Mucosa of descending colon (tissue), 3 donors: ENCODE measurements at regions not wholly inside any gene's neighbourhood (a gene's known extent, or its start where the extent isn't known, plus 50 kb on each side); places are given as distances from the start of the nearest gene placed in this dataset.
"Not testable (repeated sequence)": the region's sequence is repeated elsewhere in the genome, so short reads cannot be mapped to it uniquely, and the experiment has no call there.

Source experiments
- ATAC-seq: fragments of 200-7000 bp; cut with Tn5 transposase; one replicate; pipeline ENCODE4 v1.9.1; 2020; ENCODE audit warnings: mild to moderate bottlenecking, moderate library complexity
- DNase-seq, 3 donors: peaks; one replicate each; pipeline ENCODE4 v3.0.0-alpha.2; 2020
- H3K36me3 ChIP-seq: fragments of 200-600 bp; one replicate; pipeline ENCODE4 v1.8.0; 2021; ENCODE audit warnings: low read depth, mild to moderate bottlenecking
- H3K4me1 ChIP-seq: fragments of 200-600 bp; one replicate; pipeline ENCODE4 v1.8.0; 2021; ENCODE audit warnings: low read depth, mild to moderate bottlenecking
- H3K4me3 ChIP-seq: fragments of 200-600 bp; one replicate; pipeline ENCODE4 v1.8.0; 2021; ENCODE audit warnings: mild to moderate bottlenecking
- H3K9me3 ChIP-seq: fragments of 200-600 bp; one replicate; pipeline ENCODE4 v1.8.0; 2021; ENCODE audit warnings: mild to moderate bottlenecking
- CTCF ChIP-seq: fragments of 200-600 bp; IDR thresholded peaks from one replicate; pipeline ENCODE4 v1.8.0; 2022; ENCODE audit warnings: antibody characterized with exemption, mild to moderate bottlenecking
- intact Hi-C, 2 donors: fragments of 100-400 bp; cut with DNase I in 1 of 2; cut with micrococcal nuclease in 1 of 2; formaldehyde crosslinking; loops; one replicate each; pipeline versions ENCODE4 v1.11.0 to v1.11.1; 2022; cut with DNase I, micrococcal nuclease
- donor health status: DM: no; HTN: no; CAD: no; lungs with moderate emphysema.
- donor health status: DM: no; HTN: no; CAD: no.
- donor health status: DM: no; HTN: yes; CAD: no.

- H3K4me3 ChIP-seq = no peak overlapping the region
Measured at GRCh38 chr4:177989503-177990201, 547.4 kb upstream of the AGA start.

GRCh38 chr4:178003098-178003657 lies 560.9 kb upstream of the AGA start:
- Histone ChIP-seq H3K4me1 (no peaks in the 10 kb centered on the region), H3K4me3 (no peak overlapping the region), H3K9me3 (no peaks in the 10 kb centered on the region), H3K36me3 (no peaks in the 10 kb centered on the region)
- no peak for ATAC-seq
- no peak for DNase-seq
- intact Hi-C loops = no loop called here
- no peak for TF ChIP-seq CTCF

More at GRCh38 chr4:177989503-177990201, 547.4 kb upstream of the AGA start:
- DNase-seq (no peak), ATAC-seq (no peak)
- TF ChIP-seq CTCF = no peak
- H3K4me1 ChIP-seq = no peaks in the 10 kb centered on the region
- no peaks in the 10 kb centered on the region for H3K9me3 ChIP-seq
- intact Hi-C loops = no loop called here
- H3K36me3 ChIP-seq = no peaks in the 10 kb centered on the region

DNA sequence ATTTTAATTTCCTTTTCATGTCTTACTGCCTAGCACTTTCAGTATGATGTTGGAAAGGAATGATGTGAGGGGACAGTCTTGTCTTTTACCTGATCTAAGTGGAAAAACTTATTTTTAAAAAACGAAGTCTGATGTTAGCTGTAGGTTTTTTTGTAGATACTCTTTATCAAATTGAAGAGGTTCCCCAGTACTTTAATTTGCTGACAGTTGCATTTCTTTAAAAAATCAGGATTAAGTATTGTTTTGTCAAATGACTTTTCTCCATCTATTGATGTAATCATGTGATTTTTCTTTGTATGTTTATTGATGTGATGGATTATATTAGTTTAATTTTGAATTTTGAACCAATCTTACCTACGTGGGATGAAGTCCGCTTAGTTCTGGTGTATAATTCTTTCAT lies 568.4 kb upstream of the AGA start:
- H3K9me3 ChIP-seq = no peaks in the 10 kb centered on the region
- no peaks in the 10 kb centered on the region for H3K4me1 ChIP-seq
- intact Hi-C loops = no loop called here
- no peak overlapping the region for H3K4me3 ChIP-seq
- no peak for DNase-seq
- H3K36me3 ChIP-seq = no peaks in the 10 kb centered on the region
- TF ChIP-seq CTCF = no peak
- no peak for ATAC-seq

GRCh38 chr4:178015046-178015445 lies 572.8 kb upstream of the AGA start:
- H3K9me3 ChIP-seq, intact Hi-C loops, H3K4me1 ChIP-seq, ATAC-seq, DNase-seq, H3K36me3 ChIP-seq, H3K4me3 ChIP-seq: not testable (repeated sequence)

DNA sequence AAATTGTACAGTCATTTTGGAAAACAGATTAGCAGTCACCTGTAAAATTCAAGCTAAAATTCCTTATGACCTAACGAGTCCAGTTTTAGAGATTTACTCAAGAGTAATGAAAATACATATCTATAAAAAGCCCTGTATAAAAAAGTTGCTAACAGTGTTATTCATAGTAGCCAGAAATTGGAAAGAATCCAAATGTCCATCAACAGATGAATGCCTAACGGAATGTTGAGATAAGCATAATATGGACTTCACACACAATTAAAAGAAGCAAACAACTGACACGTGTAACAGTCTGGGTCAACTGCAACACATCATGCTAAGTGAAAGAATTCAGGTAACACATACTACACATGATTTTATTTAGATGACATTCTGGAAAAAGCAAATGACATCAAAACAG lies 584.8 kb upstream of the AGA start:
- intact Hi-C loops = no loop called here
- Histone ChIP-seq H3K36me3 (no peaks in the 10 kb centered on the region), H3K9me3 (no peaks in the 10 kb centered on the region), H3K4me1 (no peaks in the 10 kb centered on the region), H3K4me3 (no peak overlapping the region)
- no peak for TF ChIP-seq CTCF
- ATAC-seq (no peak), DNase-seq (no peak)

- Histone ChIP-seq H3K9me3 (no peaks in the 10 kb centered on the region), H3K4me3 (no peak overlapping the region), H3K36me3 (no peaks in the 10 kb centered on the region), H3K4me1 (no peaks in the 10 kb centered on the region)
- no peak for ATAC-seq
- TF ChIP-seq CTCF = no peak
- intact Hi-C loops = no loop called here
- DNase-seq = no peak
Measured at GRCh38 chr4:178027796-178028195, 585.6 kb upstream of the AGA start.
